Kidney glomerular epithelial cell (primary cell): ENCODE measurements at regions not wholly inside any gene's neighbourhood (a gene's known extent, or its start where the extent isn't known, plus 50 kb on each side); places are given as distances from the start of the nearest gene placed in this dataset.
"Not testable (repeated sequence)": the region's sequence is repeated elsewhere in the genome, so short reads cannot be mapped to it uniquely, and the experiment has no call there.

Source experiments
- DNase-seq: peaks from one replicate; lab custom pipeline; 2025; lab: John Stamatoyannopoulos, UW

DNA sequence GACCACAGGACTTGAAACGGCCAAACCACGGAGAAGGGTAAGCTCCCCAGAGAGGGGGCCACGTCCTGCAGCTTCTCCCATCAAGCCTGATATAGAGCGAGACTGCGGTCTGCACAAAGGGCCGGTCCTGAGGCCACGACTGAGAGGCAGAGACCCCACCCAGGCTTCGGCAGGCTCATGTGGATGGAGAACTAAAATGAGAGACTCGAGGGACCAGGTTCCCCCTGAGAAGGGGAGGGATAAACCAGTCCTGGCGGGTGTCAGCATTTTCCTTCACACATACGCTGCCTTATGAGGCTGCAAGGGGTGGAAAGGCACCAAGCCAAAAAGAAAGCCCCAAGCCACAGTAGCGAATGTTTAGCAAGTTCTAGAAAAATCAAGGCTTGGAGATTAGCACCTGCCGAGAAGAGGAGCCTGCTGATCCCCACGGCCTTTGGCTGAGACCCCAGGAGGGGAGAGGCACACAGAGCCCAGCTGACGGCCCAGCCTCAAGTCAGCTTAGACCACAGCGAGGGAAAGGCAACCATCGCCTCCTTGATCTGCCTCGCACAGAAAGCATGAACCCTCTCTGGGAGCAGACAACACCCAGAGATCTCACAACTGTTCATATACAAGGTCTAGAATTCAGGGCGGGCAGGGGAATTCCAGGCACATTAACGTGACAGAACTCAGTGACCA lies 92.6 kb upstream of the RNF32 start:
- DNase-seq = no peak

- DNase-seq = no peak
These were observed 94.6 kb upstream of the RNF32 start for GRCh38 chr7:156545979-156546378.

DNA sequence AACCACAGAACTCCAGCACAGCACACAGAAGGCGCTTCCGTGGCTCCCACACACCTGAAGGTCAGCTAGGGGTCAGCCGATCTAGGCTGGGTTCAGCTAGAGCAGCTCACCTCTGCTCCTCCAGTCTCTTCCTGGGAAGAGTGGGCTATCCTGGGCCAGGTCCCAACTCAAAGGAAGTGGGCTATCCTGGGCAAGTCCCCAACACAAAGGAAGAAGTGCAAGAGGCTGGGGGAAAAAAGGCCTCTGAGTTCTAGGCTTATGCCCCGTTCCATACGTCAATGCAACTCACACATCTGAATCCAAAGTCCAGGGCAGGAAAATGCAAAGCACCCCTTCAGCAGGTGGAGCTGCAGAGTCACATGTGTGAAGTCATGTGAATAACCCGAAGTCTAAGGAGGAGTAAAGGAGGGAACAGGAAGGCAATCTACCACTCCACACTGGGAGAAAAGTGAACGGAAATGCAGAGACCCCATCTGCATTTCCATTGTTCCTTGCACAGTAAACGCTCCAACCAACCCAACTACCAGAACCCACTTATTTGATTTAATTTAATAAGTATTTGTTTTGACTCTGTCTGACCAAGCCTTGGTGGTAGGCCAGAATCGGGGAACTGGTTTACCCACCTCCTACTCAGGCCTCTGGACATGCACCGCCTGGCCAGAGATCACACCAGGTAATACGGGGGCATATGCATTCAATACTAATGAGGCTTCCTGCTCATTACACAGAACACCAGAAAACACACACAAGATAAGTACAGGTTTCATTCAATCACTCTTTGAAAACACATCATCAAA lies 95.5 kb upstream of the RNF32 start:
- DNase-seq = no peak

DNA sequence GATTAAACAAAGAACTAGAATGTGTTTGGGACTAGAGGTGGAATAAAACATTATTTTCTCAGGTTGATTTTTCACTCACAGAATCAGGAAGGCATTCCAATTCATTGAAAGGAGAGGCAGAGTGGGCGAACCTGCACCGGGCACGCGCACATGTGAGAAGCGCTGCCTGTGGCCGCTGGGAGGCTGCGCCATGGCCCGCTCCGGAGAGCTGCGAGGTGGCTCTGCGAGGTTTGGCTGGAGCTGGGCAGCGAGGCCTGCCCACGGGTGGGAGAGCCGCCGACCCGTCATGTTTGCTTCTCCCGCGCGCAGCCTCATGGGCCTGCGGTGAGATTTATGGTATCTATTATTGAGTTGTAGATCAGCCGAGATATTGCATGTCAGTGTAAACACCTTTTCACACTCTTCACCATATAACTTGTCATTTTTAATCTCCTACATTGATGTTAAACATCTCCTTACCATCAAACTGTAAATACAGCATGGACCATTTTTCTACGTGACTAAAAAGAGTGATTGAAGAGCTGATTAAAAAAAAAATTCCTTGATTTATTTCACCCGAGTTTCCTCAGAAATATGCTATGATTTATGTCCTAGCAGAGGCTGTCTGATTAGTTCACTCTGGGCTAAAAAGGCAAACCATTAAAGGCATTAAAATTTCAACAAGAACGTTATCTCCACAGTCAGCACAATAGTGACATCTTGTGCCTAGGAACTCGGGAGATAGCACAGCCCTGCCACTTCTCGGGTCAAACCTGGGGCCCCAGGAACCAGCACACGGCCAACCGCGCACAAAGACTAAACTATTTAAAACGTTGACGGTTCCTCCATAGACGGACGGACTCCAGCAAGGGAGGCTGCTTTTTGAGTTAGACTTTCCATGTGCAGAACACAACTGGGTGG lies 96.6 kb upstream of the RNF32 start:
- no peak for DNase-seq

DNA sequence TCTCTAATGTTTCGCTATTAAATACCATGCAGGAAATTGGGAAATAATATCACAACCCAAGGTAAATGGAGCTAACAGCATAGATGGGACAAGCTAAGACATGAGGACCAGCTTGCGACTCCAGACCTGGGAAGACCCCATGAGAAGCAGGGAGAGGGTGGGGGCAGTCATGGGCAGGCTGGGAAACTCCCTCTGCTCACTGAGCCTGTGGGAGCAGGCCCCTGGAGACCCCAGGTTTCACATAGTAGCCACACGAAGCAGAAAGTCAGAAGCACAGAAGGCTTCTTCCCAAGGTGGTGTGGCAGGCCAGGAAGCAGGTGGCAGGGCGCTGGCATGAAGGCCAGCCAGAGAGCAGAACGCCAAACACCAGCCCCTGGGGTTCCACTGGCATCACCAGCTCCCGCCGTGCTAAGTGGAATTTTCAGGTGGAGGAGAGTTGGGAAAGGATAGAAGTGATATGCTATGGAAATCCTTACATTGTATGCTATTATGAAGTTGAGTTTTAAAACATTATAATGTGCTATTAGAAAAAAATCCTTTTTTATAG lies 99.9 kb upstream of the RNF32 start:
- DNase-seq = no peak

DNA sequence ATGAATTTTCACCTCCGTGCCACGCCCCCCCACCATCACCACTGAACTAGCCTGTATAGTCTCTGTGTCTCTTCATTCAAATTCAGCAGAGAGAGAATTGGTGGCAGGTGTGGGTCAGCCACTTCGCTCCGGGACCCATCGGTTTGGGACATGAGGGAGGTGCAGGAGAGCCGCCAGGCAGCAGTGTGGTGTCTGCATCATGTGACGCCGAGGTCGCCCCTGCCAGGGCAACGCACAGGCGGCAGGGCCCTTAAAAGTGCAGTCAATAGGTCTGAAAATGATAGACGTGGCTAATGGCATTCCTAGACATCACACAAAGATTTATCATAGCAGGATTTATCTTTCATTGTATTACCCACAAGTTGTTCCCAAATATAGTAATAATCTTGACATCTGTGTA lies 100.6 kb upstream of the RNF32 start:
- no peak for DNase-seq

DNA sequence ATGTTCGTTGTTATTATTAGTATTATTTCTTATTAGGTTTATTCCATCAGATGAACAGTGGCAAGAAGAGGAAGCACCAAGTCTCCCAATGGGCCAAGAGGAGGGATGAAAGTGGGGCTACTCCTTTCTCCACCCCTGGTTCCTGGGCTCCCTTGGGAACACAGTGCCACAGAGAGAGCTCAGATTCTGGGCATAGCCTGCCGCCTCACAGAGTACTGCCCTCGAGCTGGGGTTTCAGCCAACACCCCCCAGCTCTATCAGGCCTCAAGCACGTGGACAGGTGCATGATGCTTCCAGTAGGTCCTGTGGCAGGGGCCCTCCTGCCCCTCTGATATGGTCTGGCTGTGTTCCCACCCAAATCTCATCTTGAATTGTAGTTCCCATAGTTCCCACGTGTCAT lies 103.6 kb upstream of the RNF32 start:
- no peak for DNase-seq

- DNase-seq = no peak
These were observed 105.6 kb upstream of the RNF32 start for GRCh38 chr7:156534925-156535324.

DNA sequence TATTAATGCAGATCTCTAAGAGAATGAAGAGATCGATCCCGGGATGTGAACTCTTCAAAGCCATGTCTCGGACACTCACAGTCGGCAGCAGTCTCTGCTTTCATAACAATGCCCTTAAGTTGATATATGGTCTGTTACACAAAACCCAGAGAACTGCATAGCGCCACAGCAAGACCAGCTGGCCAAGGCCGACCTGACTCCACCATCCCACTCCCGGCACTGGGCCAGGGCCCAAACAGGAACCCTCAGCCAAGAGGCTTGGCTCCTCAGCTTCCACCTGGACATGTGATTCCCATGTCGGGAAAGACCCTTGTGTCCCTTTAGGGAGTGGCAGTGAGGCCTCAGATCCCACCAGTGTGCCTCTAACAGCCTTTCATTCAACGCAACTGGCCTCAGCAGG lies 106.6 kb upstream of the RNF32 start:
- DNase-seq = no peak

DNA sequence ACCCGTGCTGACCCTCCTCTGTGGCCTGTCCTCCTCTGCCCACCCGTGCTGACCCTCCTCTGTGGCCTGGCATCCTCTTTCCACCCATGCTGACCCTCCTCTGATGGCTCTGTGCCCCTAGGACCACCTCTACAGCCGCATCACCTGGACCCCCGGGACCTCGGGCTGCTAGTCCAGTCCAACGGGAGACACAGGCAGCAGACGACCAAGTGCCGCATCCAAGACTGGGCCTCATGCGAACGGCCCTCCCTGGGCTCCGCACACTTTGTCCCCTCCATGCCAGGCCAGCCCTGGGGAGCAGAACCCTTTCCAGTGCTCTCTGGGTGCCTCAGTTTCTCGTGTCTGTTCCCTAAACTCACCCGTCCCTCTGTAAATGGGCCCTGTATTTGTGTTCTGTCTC lies 107.2 kb upstream of the RNF32 start:
- DNase-seq = no peak

DNA sequence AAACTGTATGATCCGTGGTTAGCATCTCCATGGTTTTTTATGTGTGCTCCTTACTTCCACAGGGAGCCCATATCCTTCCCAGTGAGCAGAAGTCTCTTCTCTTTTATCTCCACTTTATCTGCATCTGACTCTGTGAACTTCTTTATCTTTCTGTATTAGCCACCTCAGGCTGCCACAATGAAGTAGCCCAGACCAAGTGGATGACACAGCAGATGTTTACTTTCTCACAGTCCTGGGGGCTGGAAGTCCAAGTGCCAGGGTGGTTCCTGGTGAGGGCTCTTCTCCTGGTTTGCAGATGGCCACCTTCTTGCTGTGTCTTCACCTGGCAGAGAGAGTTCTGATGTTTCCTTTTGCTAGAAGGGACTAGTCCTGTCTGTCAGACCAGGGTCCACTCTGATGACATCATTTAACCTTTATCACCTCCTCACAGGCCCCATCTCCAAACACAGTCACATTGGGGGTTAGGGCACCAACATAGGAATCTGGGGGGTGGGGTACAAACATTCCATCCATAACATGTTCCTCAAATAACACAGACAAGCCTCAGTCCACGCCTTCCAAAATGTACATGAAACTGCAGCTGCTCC lies 108.5 kb upstream of the RNF32 start:
- DNase-seq = no peak

GRCh38 chr7:156529956-156530355 lies 110.6 kb upstream of the RNF32 start:
- no peak for DNase-seq

- no peak for DNase-seq
These were observed 113.1 kb upstream of the RNF32 start for GRCh38 chr7:156527458-156527890.

GRCh38 chr7:156524818-156525597 lies 115.6 kb upstream of the RNF32 start:
- DNase-seq = no peak

- DNase-seq = no peak
These were observed 117.0 kb upstream of the RNF32 start for GRCh38 chr7:156523447-156524048.

DNA sequence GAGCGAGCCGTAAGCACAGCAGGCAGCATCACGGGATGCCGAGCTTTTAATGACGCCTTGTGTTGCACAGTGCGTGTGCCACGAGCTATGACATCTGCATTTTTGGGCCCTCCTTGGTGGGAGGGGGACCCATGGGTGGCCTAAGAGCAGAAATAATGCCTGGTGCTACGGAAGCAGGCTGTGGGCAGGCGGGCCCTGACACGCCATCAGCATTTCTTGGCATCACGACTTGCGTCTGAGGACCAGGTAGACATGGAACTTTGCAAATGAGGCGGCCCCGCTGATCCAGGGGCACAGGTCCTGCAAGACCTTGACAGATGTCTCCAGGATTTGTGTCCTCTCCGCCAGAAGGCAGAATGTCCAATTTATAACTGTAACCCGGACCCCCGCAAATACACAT lies 117.8 kb upstream of the RNF32 start:
- DNase-seq = no peak

- no peak for DNase-seq
These were observed 121.5 kb upstream of the RNF32 start for GRCh38 chr7:156519070-156519469.

GRCh38 chr7:156518466-156518865 lies 122.1 kb upstream of the RNF32 start:
- no peak for DNase-seq

GRCh38 chr7:156517858-156518257 lies 122.7 kb upstream of the RNF32 start:
- not testable (repeated sequence) for DNase-seq

DNA sequence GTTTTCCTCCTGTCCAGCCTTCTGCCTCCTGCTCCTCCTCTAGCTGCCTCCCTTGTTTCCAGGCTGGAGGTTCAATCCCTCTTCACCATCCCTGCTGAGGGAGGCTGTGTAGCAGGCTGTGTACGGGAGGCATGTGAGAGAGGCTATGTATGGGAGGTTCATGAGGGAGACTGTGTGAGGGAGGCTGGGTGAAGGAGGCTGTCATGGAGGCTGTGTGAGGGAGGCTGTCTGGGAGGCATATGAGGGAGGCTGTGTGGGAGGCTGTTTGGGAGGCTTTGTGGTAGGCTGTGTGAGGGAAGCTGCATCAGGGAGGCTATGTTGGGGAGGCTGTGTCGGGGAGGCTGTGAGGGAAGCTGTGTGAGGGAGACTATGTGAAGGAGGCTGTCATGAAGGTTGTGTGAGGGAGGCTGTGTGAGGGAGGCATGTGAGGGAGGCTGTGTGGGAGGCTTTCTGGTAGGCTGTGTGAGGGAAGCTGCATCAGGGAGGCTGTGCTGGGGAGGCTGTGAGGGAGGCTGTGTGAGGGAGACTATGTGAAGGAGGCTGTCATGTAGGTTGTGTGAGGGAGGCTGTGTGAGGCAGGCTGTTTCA lies 123.7 kb upstream of the RNF32 start:
- DNase-seq = no peak
